ENCODE measurements at regions not wholly inside any gene's neighbourhood (a gene's known extent, or its start where the extent isn't known, plus 50 kb on each side); places are given as distances from the start of the nearest gene placed in this dataset.

- TF ChIP-seq POLR2A (IDR thresholded peaks at IDR 0.05) (no peak), CTCF (IDR thresholded peaks at IDR 0.05) (no peak)
Measured at GRCh38 chr19:31448221-31448657, 99.0 kb upstream of the TSHZ3 start.
